Activated CD8-positive, alpha-beta T cell treated with anti-CD3 and anti-CD28 coated beads, Interleukin-2, amount 10 ng/mL, durations not matched to agents 7 days and 5 days (primary cell): ENCODE measurements at regions not wholly inside any gene's neighbourhood (a gene's known extent, or its start where the extent isn't known, plus 50 kb on each side); places are given as distances from the start of the nearest gene placed in this dataset.
"Not testable (repeated sequence)": the region's sequence is repeated elsewhere in the genome, so short reads cannot be mapped to it uniquely, and the experiment has no call there.

Experiments
- ATAC-seq: fragments of 150-1000 bp; cut with Tn5 transposase; one replicate; pipeline ENCODE4 v1.10.0; 2021; ENCODE audit warnings: moderate library complexity
- CTCF ChIA-PET: fragments of 350-600 bp; sonication (Branson Sonifier 250); formaldehyde crosslinking; loops from one replicate; lab custom pipeline; 2021; ENCODE audit warnings: antibody characterized with exemption; lab: Charles Lee
- POLR2A ChIA-PET: fragments of 350-600 bp; sonication (Branson Sonifier 250); formaldehyde crosslinking; loops from one replicate; lab custom pipeline; 2021; ENCODE audit warnings: antibody characterized with exemption; lab: Charles Lee
- DNase-seq: peaks from one replicate; pipeline ENCODE4 v3.0.0-alpha.2; 2020
- H3K27ac Mint-ChIP-seq: one replicate; pipeline ENCODE4 v1.8.0; 2021; ENCODE audit warnings: mild to moderate bottlenecking, mixed read lengths
- H3K27me3 Mint-ChIP-seq: one replicate; pipeline ENCODE4 v1.8.0; 2021; ENCODE audit warnings: low read depth, mixed read lengths
- H3K36me3 Mint-ChIP-seq: one replicate; pipeline ENCODE4 v1.8.0; 2021; ENCODE audit warnings: low read depth, mixed read lengths
- H3K4me1 Mint-ChIP-seq: one replicate; pipeline ENCODE4 v1.8.0; 2021; ENCODE audit warnings: low read depth, mixed read lengths
- H3K4me3 Mint-ChIP-seq: one replicate; pipeline ENCODE4 v1.8.0; 2021; ENCODE audit warnings: mild to moderate bottlenecking, mixed read lengths
- H3K9me3 Mint-ChIP-seq: one replicate; pipeline ENCODE4 v1.8.0; 2022; ENCODE audit warnings: mixed read lengths; ENCODE audit not compliant: insufficient read depth

GRCh38 chrX:151042842-151043241 is 59.7 kb downstream of the HMGB3 start:
- no peak for DNase-seq
- Mint-ChIP-seq H3K9me3 (no peaks in the 10 kb centered on the region), H3K36me3 (no peaks in the 10 kb centered on the region), H3K4me1 (no peaks in the 10 kb centered on the region), H3K27me3 (no peaks in the 10 kb centered on the region), H3K4me3 (no peak overlapping the region), H3K27ac (no peak overlapping the region)
- ChIA-PET POLR2A (no interaction called here), CTCF (no interaction called here)
- ATAC-seq, result no peak

- CTCF ChIA-PET, H3K27me3 Mint-ChIP-seq, H3K9me3 Mint-ChIP-seq, POLR2A ChIA-PET, H3K36me3 Mint-ChIP-seq, DNase-seq, H3K4me1 Mint-ChIP-seq, H3K4me3 Mint-ChIP-seq, H3K27ac Mint-ChIP-seq, ATAC-seq: not testable (repeated sequence)
These were observed 83.2 kb downstream of the HMGB3 start for GRCh38 chrX:151066373-151066772.

GRCh38 chrX:151073767-151074166 is 90.6 kb downstream of the HMGB3 start:
- Mint-ChIP-seq H3K4me3 (no peak overlapping the region), H3K4me1 (no peaks in the 10 kb centered on the region), H3K36me3 (no peaks in the 10 kb centered on the region), H3K9me3 (no peaks in the 10 kb centered on the region), H3K27ac (no peak overlapping the region), H3K27me3 (peaks cover 3% of the 10 kb centered on the region)
- CTCF ChIA-PET, result interaction anchor here (1.6 kb wide), 1 partner anchor 302 kb away, joined by 3 read pairs; no protein-coding TSS in a partner anchor
- ATAC-seq (no peak), DNase-seq (no peak)
- POLR2A ChIA-PET, result no interaction called here

GRCh38 chrX:151081016-151081415 is 95.4 kb upstream of the GPR50 start:
- CTCF ChIA-PET, result interaction anchor here (1.4 to 6.8 kb wide), 3 partner anchors 308 to 313 kb away, joined by 4 to 60 read pairs (median 5); no protein-coding TSS in a partner anchor
- POLR2A ChIA-PET, result no interaction called here
- H3K27ac Mint-ChIP-seq, result no peak overlapping the region

GRCh38 chrX:151082077-151082948 is 94.1 kb upstream of the GPR50 start:
- no peaks in the 10 kb centered on the region for H3K9me3 Mint-ChIP-seq
- DNase-seq (peak; percentile 64), ATAC-seq (peak; percentile 88)
- CTCF ChIA-PET, result interaction anchor here (0.7 to 6.8 kb wide), 5 partner anchors 13 to 316 kb away, joined by 3 to 60 read pairs (median 4); no protein-coding TSS in a partner anchor
- POLR2A ChIA-PET, result interaction anchor here (1.8 kb wide), 1 partner anchor 310 kb away, joined by 4 read pairs; no protein-coding TSS in a partner anchor
- H3K27me3 Mint-ChIP-seq, result peaks cover 25% of the 10 kb centered on the region
- H3K4me1 Mint-ChIP-seq, result no peaks in the 10 kb centered on the region
- H3K4me3 Mint-ChIP-seq, result no peak overlapping the region
- no peak overlapping the region for H3K27ac Mint-ChIP-seq
- no peaks in the 10 kb centered on the region for H3K36me3 Mint-ChIP-seq

More at GRCh38 chrX:151081016-151081415, 95.4 kb upstream of the GPR50 start:
- no peak for ATAC-seq
- Mint-ChIP-seq H3K36me3 (no peaks in the 10 kb centered on the region), H3K4me3 (no peak overlapping the region), H3K4me1 (no peaks in the 10 kb centered on the region), H3K27me3 (peaks cover 25% of the 10 kb centered on the region), H3K9me3 (no peaks in the 10 kb centered on the region)
- DNase-seq, result no peak

DNA sequence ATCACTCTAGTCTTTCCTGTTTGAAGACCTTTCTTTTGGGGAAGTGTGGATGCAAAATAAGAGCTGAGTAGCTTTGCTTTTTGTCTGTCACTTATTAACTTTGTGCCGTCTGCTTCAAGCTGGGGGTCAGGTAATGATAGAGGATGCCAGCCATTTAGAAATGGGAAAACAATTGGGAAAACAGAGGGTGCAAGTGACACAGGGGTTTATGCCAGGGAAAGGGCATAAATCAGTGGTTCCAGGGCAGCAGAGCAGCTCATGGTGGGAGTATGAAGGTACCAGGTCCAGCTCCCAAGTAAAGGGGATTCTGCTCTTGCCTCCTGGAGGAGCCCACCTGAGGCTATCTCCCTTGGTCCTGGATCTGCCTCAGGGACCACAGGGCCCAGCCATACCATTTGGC is 91.9 kb upstream of the GPR50 start:
- H3K9me3 Mint-ChIP-seq, result no peaks in the 10 kb centered on the region
- H3K27me3 Mint-ChIP-seq, result peaks cover 23% of the 10 kb centered on the region
- no peak overlapping the region for H3K4me3 Mint-ChIP-seq
- DNase-seq (no peak), ATAC-seq (no peak)
- CTCF ChIA-PET, result interaction anchor here (6.8 kb wide), 1 partner anchor 312 kb away, joined by 60 read pairs; no protein-coding TSS in a partner anchor
- POLR2A ChIA-PET, result no interaction called here
- H3K4me1 Mint-ChIP-seq, result no peaks in the 10 kb centered on the region
- no peak overlapping the region for H3K27ac Mint-ChIP-seq
- H3K36me3 Mint-ChIP-seq, result no peaks in the 10 kb centered on the region

DNA sequence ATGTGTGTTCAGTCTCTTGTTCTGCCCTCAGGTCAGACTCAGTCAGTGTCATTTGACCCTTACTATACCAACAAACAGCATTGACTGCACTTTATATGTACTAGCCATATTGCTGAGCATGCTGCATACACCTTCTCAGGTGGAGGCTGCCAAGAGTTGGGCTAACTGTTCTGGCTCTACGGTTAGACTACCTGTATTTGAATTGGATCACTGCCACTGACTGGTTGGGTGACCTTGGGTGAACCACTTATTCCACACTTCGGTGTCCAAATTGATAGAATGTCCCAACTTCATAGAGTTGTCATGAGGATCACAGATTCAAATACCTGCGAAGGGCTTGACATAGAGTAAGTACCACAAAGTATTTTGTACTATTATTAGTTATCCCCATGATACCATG is 91.2 kb upstream of the GPR50 start:
- ChIA-PET POLR2A (no interaction called here), CTCF (interaction anchor here (6.8 kb wide), 1 partner anchor 312 kb away, joined by 60 read pairs; no protein-coding TSS in a partner anchor)
- no peaks in the 10 kb centered on the region for H3K9me3 Mint-ChIP-seq
- no peaks in the 10 kb centered on the region for H3K36me3 Mint-ChIP-seq
- no peak overlapping the region for H3K4me3 Mint-ChIP-seq
- H3K27ac Mint-ChIP-seq, result no peak overlapping the region
- peaks cover 21% of the 10 kb centered on the region for H3K27me3 Mint-ChIP-seq
- DNase-seq (no peak), ATAC-seq (no peak)
- no peaks in the 10 kb centered on the region for H3K4me1 Mint-ChIP-seq

DNA sequence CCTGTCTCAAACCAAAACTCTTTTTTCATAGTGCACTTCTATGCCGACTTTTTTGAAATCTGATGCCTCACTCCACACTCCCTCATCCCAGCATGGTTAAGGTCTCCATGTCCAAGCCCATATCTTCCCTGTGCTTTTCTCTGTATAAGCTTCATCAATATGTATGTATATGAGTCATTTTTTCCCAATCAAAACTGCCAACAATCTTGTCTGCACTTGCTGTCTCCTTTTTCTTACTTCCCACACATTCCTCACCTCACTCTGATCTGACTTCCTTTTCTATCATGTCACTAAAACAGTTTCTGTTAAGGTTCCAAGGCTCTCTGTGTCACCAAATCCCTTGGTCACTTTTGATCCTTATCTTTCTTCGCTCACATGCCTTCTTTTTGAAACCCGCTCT is 88.2 kb upstream of the GPR50 start:
- Mint-ChIP-seq H3K27ac (no peak overlapping the region), H3K36me3 (no peaks in the 10 kb centered on the region), H3K4me1 (no peaks in the 10 kb centered on the region), H3K27me3 (peaks cover 19% of the 10 kb centered on the region), H3K9me3 (no peaks in the 10 kb centered on the region), H3K4me3 (no peak overlapping the region)
- ChIA-PET CTCF (interaction anchor here (0.8 kb wide), 1 partner anchor 9 kb away, joined by 4 read pairs; no protein-coding TSS in a partner anchor), POLR2A (no interaction called here)
- DNase-seq (no peak), ATAC-seq (no peak)

DNA sequence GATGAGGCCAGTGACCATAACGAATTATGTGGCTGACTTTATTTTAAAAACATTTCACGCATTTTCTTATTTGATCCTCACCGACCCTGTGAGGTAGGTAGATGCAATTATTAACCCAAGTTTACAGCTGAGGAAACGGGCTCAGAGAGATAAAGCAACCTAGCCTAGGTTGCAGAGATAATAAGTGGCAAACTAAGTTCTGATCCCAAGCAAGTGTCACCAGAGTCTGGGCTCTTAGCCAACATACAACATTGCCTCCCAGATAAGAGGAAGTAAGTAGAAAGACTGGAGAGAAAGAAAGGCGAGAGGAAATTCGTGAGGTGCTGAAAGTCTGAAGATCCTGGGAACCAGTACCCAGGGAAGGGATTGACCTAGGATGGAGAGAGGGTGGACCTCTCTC is 77.4 kb upstream of the GPR50 start:
- DNase-seq (no peak), ATAC-seq (no peak)
- H3K27ac Mint-ChIP-seq, result no peak overlapping the region
- no peaks in the 10 kb centered on the region for H3K36me3 Mint-ChIP-seq
- CTCF ChIA-PET, result no interaction called here
- no peak overlapping the region for H3K4me3 Mint-ChIP-seq
- H3K9me3 Mint-ChIP-seq, result no peaks in the 10 kb centered on the region
- POLR2A ChIA-PET, result no interaction called here
- no peaks in the 10 kb centered on the region for H3K4me1 Mint-ChIP-seq
- H3K27me3 Mint-ChIP-seq, result peaks cover 4% of the 10 kb centered on the region

DNA sequence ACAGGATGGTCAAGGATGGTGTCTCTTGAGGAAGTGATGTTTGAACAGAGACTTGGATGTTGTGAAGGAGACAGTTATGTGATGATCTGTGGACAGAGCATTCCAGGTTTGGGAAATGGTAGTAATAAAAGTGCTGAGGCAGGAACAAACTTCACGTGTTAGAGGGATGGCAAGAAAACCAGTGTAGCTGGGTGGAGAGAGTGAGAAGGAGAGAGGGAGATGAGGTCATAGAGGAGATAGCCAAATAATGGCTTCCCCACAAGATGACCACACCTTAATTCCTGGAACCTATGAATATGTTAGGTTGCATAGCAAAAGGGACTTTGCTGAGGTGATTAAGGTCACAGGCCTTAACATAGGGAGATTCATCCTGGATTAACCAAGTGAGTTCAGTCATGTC is 75.6 kb upstream of the GPR50 start:
- Mint-ChIP-seq H3K36me3 (no peaks in the 10 kb centered on the region), H3K27ac (no peak overlapping the region), H3K4me1 (no peaks in the 10 kb centered on the region), H3K4me3 (no peak overlapping the region), H3K27me3 (peaks cover 5% of the 10 kb centered on the region), H3K9me3 (no peaks in the 10 kb centered on the region)
- CTCF ChIA-PET, result no interaction called here
- no peak for ATAC-seq
- POLR2A ChIA-PET, result no interaction called here
- no peak for DNase-seq

DNA sequence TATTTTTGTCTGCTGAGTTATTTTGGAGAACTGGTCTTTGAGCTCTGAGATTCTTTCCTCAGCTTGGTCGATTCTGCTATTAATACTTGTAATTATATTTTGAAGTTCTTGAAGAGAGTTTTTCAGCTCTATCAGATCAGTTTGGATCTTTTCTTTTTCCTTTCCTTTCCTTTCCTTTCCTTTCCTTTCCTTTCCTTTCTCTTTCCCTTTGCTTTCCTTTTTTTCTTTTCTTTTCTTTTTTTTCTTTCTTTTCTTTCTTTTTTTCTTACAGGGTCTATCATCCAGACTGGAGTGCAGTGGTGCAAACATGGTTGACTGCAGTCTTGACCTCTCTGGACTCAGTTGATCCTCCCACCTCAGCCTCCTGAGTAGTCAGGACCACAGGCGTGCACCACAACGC is 63.2 kb upstream of the GPR50 start:
- H3K4me1 Mint-ChIP-seq, H3K36me3 Mint-ChIP-seq, H3K4me3 Mint-ChIP-seq, H3K9me3 Mint-ChIP-seq, CTCF ChIA-PET, H3K27ac Mint-ChIP-seq, ATAC-seq, H3K27me3 Mint-ChIP-seq, DNase-seq, POLR2A ChIA-PET: not testable (repeated sequence)
